ENCODE measurements at regions not wholly inside any gene's neighbourhood (a gene's known extent, or its start where the extent isn't known, plus 50 kb on each side); places are given as distances from the start of the nearest gene placed in this dataset.

DNA sequence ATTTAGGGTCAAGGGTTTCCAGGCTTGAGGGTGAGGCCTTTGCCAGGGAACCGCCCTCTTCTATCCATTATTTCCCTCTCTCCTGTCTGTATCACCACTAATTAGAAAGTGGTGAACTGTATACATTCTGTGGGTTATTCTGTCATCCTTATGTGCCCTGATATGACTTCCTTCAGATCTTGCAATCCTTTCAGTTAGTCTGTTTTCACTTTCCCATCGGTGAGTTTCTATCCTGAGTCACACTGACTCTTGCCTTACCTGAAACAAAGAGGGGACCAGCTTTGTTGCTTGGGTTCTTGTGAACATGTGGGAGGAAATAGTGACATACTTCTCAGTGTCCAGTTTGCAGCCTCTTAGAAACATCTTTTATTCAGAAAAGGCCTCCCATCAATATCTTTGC is 205.4 kb upstream of the GHR start:
- TF ChIP-seq, protein P1, sequence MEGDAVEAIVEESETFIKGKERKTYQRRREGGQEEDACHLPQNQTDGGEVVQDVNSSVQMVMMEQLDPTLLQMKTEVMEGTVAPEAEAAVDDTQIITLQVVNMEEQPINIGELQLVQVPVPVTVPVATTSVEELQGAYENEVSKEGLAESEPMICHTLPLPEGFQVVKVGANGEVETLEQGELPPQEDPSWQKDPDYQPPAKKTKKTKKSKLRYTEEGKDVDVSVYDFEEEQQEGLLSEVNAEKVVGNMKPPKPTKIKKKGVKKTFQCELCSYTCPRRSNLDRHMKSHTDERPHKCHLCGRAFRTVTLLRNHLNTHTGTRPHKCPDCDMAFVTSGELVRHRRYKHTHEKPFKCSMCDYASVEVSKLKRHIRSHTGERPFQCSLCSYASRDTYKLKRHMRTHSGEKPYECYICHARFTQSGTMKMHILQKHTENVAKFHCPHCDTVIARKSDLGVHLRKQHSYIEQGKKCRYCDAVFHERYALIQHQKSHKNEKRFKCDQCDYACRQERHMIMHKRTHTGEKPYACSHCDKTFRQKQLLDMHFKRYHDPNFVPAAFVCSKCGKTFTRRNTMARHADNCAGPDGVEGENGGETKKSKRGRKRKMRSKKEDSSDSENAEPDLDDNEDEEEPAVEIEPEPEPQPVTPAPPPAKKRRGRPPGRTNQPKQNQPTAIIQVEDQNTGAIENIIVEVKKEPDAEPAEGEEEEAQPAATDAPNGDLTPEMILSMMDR (conservative IDR thresholded peaks at IDR 0.05), result no peak
- H3K9me3 Mint-ChIP-seq, result no peaks in the 10 kb centered on the region
- no peak overlapping the region for H3K27ac Mint-ChIP-seq (ENCODE audit: unreplicated experiment)
- H3K36me3 Mint-ChIP-seq (ENCODE audit: low read depth), result no peaks in the 10 kb centered on the region
- no peaks in the 10 kb centered on the region for H3K4me1 Mint-ChIP-seq
- no peak overlapping the region for H3K4me3 Mint-ChIP-seq
- DNase-seq (ENCODE audit: low read depth, low spot score), result no peak
- H3K27me3 Mint-ChIP-seq (ENCODE audit: low read depth), result peaks cover 2% of the 10 kb centered on the region

DNA sequence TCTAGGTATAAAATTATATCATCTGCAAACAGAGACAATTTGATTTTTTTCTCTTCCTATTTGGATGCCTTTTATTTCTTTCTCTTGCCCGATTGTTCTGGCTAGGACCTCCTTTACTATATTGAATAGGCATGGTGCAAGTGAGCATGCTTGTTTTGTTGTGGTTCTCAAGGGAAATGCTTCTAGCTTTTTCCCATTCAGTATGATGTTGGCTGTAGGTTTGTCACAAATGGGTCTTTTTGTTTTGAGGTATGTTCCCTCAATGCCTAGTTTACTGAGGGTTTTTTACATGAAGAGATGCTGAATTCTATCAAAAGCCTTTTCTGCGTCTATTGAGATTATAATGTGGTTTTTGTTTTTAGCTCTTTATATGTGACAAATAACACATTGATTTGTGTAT is 198.2 kb upstream of the GHR start:
- TF ChIP-seq, protein P1 (conservative IDR thresholded peaks at IDR 0.05), result no peak

DNA sequence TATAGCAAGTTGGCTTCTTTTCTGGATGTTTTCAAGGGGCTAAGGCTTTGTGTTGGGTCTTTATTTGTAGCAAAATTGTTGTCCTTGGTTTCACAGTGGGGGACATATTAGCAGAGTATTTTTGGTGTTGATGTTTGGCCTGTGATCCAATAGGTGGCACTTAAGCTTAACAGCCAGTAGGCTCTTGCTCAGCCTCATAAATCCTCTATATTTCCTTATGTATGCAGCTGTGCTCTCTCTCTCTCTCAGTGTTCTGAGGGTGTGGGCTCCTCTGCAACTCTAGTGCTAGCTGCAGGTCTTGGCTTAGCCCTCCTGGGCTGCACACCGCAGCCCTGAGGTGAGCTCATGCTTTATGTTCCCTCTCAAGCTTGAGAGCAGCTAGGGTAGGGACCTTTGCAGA is 195.0 kb upstream of the GHR start:
- Mint-ChIP-seq H3K4me1 (no peaks in the 10 kb centered on the region), H3K9me3 (no peaks in the 10 kb centered on the region), H3K36me3 (ENCODE audit: low read depth) (no peaks in the 10 kb centered on the region), H3K27ac (ENCODE audit: unreplicated experiment) (peak overlapping the region; percentile 58), H3K4me3 (no peak overlapping the region), H3K27me3 (ENCODE audit: low read depth) (peaks cover 8% of the 10 kb centered on the region)
- TF ChIP-seq, protein P1 (conservative IDR thresholded peaks at IDR 0.05), result no peak
- no peak for DNase-seq (ENCODE audit: low read depth, low spot score)

More for the DNA sequence above, 198.2 kb upstream of the GHR start:
- Mint-ChIP-seq H3K36me3 (ENCODE audit: low read depth) (no peaks in the 10 kb centered on the region), H3K4me3 (no peak overlapping the region), H3K27ac (ENCODE audit: unreplicated experiment) (no peak overlapping the region), H3K4me1 (no peaks in the 10 kb centered on the region), H3K9me3 (no peaks in the 10 kb centered on the region), H3K27me3 (ENCODE audit: low read depth) (peaks cover 8% of the 10 kb centered on the region)
- DNase-seq (ENCODE audit: low read depth, low spot score), result no peak

DNA sequence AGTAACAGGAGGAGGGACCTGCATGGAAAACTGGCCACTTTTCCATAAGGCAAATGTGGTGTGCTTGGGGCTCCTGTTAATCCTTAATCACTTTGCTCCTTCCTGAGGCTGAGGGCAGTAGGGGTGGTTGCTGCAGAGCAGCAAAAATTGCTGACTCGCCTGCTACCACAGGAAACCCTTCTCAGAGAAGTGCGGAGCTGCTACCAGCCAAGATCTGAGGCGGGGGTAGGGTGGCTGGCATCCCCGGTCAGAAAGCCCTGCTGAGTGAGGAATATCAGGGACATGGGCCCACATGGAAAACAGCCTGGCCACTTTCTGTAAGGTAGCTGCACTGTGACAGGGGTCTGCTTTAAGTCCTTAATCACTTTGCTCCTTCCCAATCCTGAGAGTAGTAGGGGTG is 192.4 kb upstream of the GHR start:
- no peak for DNase-seq (ENCODE audit: low read depth, low spot score)
- peaks cover 5% of the 10 kb centered on the region for H3K27me3 Mint-ChIP-seq (ENCODE audit: low read depth)
- no peaks in the 10 kb centered on the region for H3K9me3 Mint-ChIP-seq
- H3K36me3 Mint-ChIP-seq (ENCODE audit: low read depth), result no peaks in the 10 kb centered on the region
- TF ChIP-seq, protein P1 (conservative IDR thresholded peaks at IDR 0.05), result no peak
- H3K4me3 Mint-ChIP-seq, result no peak overlapping the region
- H3K27ac Mint-ChIP-seq (ENCODE audit: unreplicated experiment), result no peak overlapping the region
- no peaks in the 10 kb centered on the region for H3K4me1 Mint-ChIP-seq

DNA sequence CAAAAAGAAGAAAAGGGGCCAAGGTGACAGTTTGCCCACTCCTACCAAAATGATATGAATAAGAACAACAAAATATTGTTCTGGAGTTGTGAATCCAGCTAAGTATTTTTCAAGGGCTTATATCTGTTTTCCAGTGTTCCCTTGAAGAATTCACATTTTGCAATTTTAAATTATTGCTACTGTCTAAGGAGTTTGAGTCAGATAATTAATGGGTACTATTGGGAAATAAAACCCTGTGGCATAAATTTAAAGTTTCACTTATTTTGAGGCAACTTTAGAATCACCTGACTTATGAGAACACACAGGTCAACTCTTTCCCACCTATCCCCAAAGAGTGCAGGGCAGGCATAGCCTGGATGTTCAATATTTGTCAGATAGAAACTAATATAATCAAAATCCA is 188.0 kb upstream of the GHR start:
- TF ChIP-seq, protein P1 (conservative IDR thresholded peaks at IDR 0.05), result no peak
- Mint-ChIP-seq H3K4me1 (no peaks in the 10 kb centered on the region), H3K4me3 (no peak overlapping the region), H3K27ac (ENCODE audit: unreplicated experiment) (no peak overlapping the region), H3K9me3 (no peaks in the 10 kb centered on the region), H3K27me3 (ENCODE audit: low read depth) (no peaks in the 10 kb centered on the region), H3K36me3 (ENCODE audit: low read depth) (no peaks in the 10 kb centered on the region)
- no peak for DNase-seq (ENCODE audit: low read depth, low spot score)

DNA sequence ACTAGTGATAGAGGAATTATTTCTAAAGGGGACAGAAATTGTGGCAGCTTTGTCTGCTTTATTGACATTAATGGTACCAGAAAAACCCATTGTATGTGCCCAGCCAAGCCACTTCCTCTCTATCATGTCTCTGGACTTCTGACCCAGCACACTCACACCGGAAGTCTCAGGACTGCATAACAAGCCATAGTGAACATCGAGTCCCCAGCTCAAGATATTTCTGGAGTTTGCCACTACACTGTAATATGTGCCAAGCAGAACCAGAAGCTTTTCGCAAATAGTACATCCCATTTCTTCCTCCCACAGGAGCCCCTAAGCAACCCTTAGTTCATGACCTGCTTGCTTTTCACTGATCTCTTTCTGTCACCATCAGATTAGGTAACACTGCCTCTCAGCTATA is 187.4 kb upstream of the GHR start:
- Mint-ChIP-seq H3K4me1 (no peaks in the 10 kb centered on the region), H3K9me3 (no peaks in the 10 kb centered on the region), H3K27me3 (ENCODE audit: low read depth) (no peaks in the 10 kb centered on the region), H3K36me3 (ENCODE audit: low read depth) (no peaks in the 10 kb centered on the region), H3K27ac (ENCODE audit: unreplicated experiment) (no peak overlapping the region), H3K4me3 (no peak overlapping the region)
- DNase-seq (ENCODE audit: low read depth, low spot score), result no peak
- TF ChIP-seq, protein P1 (conservative IDR thresholded peaks at IDR 0.05), result no peak

All from neural crest cell (in vitro differentiated cells).